NT2/D1 (cell line): ENCODE measurements at regions not wholly inside any gene's neighbourhood (a gene's known extent, or its start where the extent isn't known, plus 50 kb on each side); places are given as distances from the start of the nearest gene placed in this dataset.

Source experiments
- SUZ12 ChIP-seq: IDR thresholded peaks from 2 replicates; pipeline ENCODE4 v1.6.1; 2011; ENCODE audit not compliant: insufficient read length, insufficient read depth; ENCODE audit errors: extremely low read depth
- YY1 ChIP-seq: IDR thresholded peaks from 2 replicates; pipeline ENCODE4 v1.6.1; 2011; ENCODE audit not compliant: insufficient read length, insufficient read depth
- ZNF274 ChIP-seq: IDR thresholded peaks from 2 replicates; pipeline ENCODE4 v1.6.1; 2011; ENCODE audit warnings: mild to moderate bottlenecking, low read depth, low read length

GRCh38 chr18:24897461-24897860, 437.0 kb downstream of the HRH4 start:
- TF ChIP-seq ZNF274 (no peak), YY1 (no peak), SUZ12 (no peak)
